DMS 273 (cell line): ENCODE measurements at regions not wholly inside any gene's neighbourhood (a gene's known extent, or its start where the extent isn't known, plus 50 kb on each side); places are given as distances from the start of the nearest gene placed in this dataset.
A peak's percentile ranks its signal among the peaks of the same experiment; 100 is the strongest.

ENCODE experiments used
- DNase-seq: peaks from one replicate; lab custom pipeline; 2025; ENCODE audit not compliant: unreplicated experiment; lab: John Stamatoyannopoulos, UW

- DNase-seq: no peak
These were observed 71.3 kb upstream of the ENOX2 start for GRCh38 chrX:130974323-130974722.

- DNase-seq: peak; percentile 82
These were observed 72.9 kb upstream of the ENOX2 start for GRCh38 chrX:130975947-130976346.

GRCh38 chrX:130981836-130982235 lies 76.3 kb upstream of the ARHGAP36 start:
- no peak for DNase-seq

DNA sequence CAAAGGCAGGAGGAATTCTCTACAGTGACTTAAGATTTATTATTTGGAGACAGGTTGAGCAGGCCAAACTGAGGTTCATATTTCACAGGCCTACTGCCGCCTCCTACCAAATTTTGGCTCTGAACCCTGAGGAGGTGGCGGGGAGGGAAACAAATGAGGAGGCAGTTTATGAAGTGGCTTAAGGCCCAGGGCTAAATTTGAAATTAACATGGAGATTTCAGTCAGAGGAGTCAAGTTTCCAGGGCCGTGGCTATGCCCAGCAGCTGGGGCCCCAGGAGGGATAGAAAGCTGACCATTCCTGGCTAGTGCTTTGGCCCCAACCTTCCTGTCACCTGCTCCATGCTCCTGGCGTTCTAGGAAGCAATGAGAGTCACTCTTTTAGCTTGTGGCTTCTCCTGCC lies 73.4 kb upstream of the ARHGAP36 start:
- peak; percentile 16 for DNase-seq

- no peak for DNase-seq
These were observed 70.9 kb upstream of the ARHGAP36 start for GRCh38 chrX:130987241-130987640.

DNA sequence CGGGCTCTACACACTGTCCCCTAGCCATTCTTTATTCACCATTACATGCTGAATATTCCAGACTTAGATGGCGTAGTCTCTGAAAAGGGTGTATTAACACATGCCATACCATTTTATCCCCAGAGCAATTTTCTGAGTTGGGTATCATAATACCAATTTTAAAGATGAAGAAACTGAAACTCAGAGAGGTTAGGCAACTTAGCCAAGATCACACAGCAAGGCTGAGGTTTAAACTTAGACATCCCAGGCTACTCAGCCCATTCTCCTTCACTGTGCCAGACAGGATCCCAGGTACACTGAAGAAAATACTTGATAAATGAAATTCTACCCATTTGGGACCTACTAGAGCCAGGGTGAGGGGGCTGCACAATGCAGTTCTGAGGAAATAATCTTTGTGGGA lies 67.4 kb upstream of the ARHGAP36 start:
- DNase-seq: no peak

DNA sequence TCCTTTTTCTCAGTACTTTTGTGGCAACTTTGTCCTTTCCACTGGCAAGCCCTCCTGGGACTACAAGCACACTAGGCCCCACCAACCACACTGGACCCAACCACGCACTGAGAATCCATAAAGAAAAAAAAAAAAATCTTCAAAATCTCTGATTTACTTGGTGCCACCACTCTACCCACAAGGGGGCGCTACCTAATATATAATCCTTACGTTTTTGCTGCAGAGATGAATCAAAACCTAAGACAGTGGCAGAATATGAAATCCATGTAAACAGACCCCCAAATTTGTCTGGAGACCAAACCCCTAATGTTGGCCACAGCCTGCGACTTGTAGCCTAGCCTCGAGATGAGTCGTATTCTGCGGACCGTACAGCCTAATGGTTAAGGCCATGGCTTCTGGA lies 63.5 kb upstream of the ARHGAP36 start:
- peak; percentile 68 for DNase-seq

DNA sequence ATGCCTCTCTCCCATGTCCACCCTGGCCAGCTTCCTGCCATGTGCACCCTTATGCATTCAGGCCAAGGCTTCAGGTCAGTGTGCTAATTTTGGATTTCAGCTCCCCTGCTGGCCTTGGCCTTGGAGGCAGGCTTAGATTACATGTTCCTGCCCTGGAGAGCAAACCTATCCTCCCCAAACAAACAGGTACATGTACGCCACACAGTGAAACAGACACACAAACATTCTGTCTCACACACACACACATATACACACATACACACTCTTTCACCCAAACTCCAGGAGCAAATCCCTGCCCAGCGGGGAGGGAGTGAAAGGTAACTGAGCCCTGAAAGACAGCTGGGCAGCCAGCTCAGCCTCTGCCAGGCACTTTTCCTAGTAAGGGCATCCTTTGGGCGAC lies 62.7 kb upstream of the ARHGAP36 start:
- DNase-seq: no peak

DNA sequence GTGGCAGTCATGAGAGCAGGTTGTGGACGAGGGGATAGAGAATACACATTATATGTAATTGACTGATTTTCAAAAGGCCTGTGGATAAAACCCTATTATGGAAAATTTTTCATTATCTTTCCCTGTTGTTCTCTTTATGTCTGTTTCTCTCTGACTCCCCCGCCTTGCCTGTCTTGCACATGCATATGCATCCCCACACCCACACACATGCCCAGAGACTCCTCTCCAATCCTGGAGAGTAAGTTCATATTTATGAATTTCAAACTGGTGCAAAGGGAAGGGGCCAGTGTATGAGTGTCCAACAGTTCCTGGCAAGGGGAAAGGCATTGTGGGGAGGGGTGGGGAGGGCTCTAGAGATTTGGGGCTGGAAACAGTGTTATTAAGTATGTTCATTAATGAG lies 60.8 kb upstream of the ARHGAP36 start:
- no peak for DNase-seq

- no peak for DNase-seq
These were observed 58.8 kb upstream of the ARHGAP36 start for GRCh38 chrX:130999360-130999759.
